KMS-11 (cell line): ENCODE measurements at regions not wholly inside any gene's neighbourhood (a gene's known extent, or its start where the extent isn't known, plus 50 kb on each side); places are given as distances from the start of the nearest gene placed in this dataset.

ENCODE experiments used
- H2AFZ ChIP-seq: fragments of 200-600 bp; sonication (generic); 2 replicates; pipeline ENCODE4 v1.6.1; 2016; ENCODE audit warnings: antibody characterized with exemption, mixed run types, low read depth
- H3K27ac ChIP-seq: fragments of 200-600 bp; sonication (generic); 2 replicates; pipeline ENCODE4 v1.6.1; 2016; ENCODE audit warnings: mild to moderate bottlenecking, mixed run types
- H3K27me3 ChIP-seq: fragments of 200-600 bp; sonication (generic); 2 replicates; pipeline ENCODE4 v1.6.1; 2017; ENCODE audit warnings: mild to moderate bottlenecking, low read depth, mixed run types, moderate library complexity; ENCODE audit not compliant: insufficient read depth
- H3K36me3 ChIP-seq: fragments of 200-600 bp; sonication (generic); 2 replicates; pipeline ENCODE4 v1.6.1; 2017; ENCODE audit warnings: mild to moderate bottlenecking, mixed run types; ENCODE audit not compliant: insufficient read depth
- H3K4me1 ChIP-seq: fragments of 200-600 bp; sonication (generic); 2 replicates; pipeline ENCODE4 v1.6.1; 2016; ENCODE audit warnings: mild to moderate bottlenecking, low read depth, mixed run types; ENCODE audit not compliant: poor library complexity, severe bottlenecking
- H3K4me2 ChIP-seq: fragments of 200-600 bp; sonication (generic); 2 replicates; pipeline ENCODE4 v1.7.0; 2016; ENCODE audit warnings: mild to moderate bottlenecking, mixed run types
- H3K4me3 ChIP-seq: fragments of 200-600 bp; sonication (generic); IDR thresholded peaks from 2 replicates; pipeline ENCODE4 v1.6.1; 2017; ENCODE audit warnings: low read depth, low read length, mixed read lengths; ENCODE audit not compliant: insufficient read depth
- H3K79me2 ChIP-seq: fragments of 200-600 bp; sonication (generic); 2 replicates; pipeline ENCODE4 v1.6.1; 2016; ENCODE audit warnings: low read depth, mixed run types; ENCODE audit not compliant: insufficient read depth
- H3K9ac ChIP-seq: fragments of 200-600 bp; sonication (generic); 2 replicates; pipeline ENCODE4 v1.6.1; 2016; ENCODE audit warnings: mild to moderate bottlenecking, mixed run types
- H4K20me1 ChIP-seq: fragments of 200-600 bp; sonication (generic); 2 replicates; pipeline ENCODE4 v1.6.1; 2016; ENCODE audit warnings: mild to moderate bottlenecking, mixed run types; ENCODE audit not compliant: insufficient read depth
- TF ChIP-seq, protein P1 (sequence below): fragments of 200-600 bp; sonication (generic); conservative IDR thresholded peaks from 2 replicates; pipeline ENCODE4 v1.6.1; 2017; ENCODE audit warnings: low read depth, mild to moderate bottlenecking, antibody characterized with exemption, low read length, moderate library complexity, mixed read lengths

DNA sequence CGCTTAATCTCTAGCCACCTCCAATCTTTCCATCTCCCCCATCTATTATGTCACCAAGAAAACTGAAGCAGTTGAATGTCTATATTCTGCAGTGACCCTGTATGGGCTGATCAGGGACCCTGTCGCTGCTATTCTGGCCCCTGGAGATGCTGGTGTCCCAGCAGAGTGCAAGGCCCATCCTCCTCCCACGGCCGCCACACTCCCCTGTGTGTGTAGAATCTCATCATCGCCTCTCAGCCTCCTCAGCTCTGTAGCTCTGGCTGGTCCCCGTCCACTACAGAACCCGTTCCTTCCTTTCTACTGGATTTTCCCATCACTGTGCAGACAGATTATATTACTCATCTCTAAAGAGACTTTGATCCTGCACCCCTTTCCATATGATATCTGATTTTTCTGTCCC is 235.8 kb upstream of the PFKP start:
- Histone ChIP-seq H3K9ac (no peak overlapping the region), H3K27ac (no peak overlapping the region), H4K20me1 (no peaks in the 10 kb centered on the region), H3K4me1 (peaks cover 5% of the 10 kb centered on the region), H2AFZ (no peak overlapping the region), H3K4me2 (no peak overlapping the region), H3K36me3 (no peaks in the 10 kb centered on the region), H3K4me3 (no peak overlapping the region), H3K27me3 (no peaks in the 10 kb centered on the region), H3K79me2 (no peaks in the 10 kb centered on the region)
- TF ChIP-seq, protein P1, sequence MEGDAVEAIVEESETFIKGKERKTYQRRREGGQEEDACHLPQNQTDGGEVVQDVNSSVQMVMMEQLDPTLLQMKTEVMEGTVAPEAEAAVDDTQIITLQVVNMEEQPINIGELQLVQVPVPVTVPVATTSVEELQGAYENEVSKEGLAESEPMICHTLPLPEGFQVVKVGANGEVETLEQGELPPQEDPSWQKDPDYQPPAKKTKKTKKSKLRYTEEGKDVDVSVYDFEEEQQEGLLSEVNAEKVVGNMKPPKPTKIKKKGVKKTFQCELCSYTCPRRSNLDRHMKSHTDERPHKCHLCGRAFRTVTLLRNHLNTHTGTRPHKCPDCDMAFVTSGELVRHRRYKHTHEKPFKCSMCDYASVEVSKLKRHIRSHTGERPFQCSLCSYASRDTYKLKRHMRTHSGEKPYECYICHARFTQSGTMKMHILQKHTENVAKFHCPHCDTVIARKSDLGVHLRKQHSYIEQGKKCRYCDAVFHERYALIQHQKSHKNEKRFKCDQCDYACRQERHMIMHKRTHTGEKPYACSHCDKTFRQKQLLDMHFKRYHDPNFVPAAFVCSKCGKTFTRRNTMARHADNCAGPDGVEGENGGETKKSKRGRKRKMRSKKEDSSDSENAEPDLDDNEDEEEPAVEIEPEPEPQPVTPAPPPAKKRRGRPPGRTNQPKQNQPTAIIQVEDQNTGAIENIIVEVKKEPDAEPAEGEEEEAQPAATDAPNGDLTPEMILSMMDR, result no peak

DNA sequence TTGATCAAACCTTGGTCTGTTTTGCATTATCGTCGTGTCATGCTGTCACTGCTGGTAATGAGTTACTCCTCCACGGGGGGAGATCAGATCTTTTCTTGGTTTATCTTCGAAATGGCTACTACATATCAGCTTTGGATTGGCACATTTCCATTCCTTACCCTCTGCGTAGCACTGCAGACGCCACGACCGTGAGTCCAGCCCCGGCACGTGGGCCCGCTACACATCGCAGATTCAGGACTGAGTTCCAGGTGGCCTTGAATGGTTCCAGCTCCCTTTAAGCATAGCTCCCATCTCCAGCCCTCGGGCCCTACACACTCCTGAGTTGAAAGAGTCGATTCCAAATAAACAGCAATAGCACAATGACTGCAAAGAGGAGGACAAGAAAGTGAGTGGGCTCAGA is 238.6 kb upstream of the PFKP start:
- no peaks in the 10 kb centered on the region for H3K79me2 ChIP-seq
- H3K27me3 ChIP-seq, result no peaks in the 10 kb centered on the region
- H3K36me3 ChIP-seq, result no peaks in the 10 kb centered on the region
- H2AFZ ChIP-seq, result no peak overlapping the region
- H3K9ac ChIP-seq, result no peak overlapping the region
- no peak overlapping the region for H3K4me3 ChIP-seq
- H3K4me2 ChIP-seq, result no peak overlapping the region
- no peak overlapping the region for H3K27ac ChIP-seq
- H4K20me1 ChIP-seq, result no peaks in the 10 kb centered on the region
- TF ChIP-seq, protein P1, result no peak
- H3K4me1 ChIP-seq, result peaks cover 7% of the 10 kb centered on the region

DNA sequence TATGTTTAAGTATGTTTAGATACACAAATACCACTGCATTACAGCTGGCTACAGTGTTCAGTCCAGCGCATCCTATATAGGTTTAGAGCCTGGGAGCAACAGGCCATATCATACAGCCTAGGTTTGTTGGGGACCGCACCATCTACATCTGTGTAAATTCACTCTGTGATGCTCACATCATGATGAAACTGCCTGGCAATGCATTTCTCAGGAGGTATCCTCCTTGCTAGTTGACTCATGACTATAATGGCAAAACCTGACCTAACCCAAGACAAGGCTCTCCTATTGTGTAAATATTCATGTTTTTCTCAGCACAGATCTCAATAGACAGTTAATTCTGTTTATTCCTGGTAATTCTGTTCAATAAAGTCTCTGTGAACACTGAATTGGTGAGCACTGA is 240.7 kb upstream of the PFKP start:
- Histone ChIP-seq H3K27ac (no peak overlapping the region), H3K36me3 (no peaks in the 10 kb centered on the region), H2AFZ (no peak overlapping the region), H3K27me3 (no peaks in the 10 kb centered on the region), H3K9ac (no peak overlapping the region), H4K20me1 (no peaks in the 10 kb centered on the region), H3K4me2 (no peak overlapping the region), H3K4me3 (no peak overlapping the region), H3K4me1 (peaks cover 7% of the 10 kb centered on the region), H3K79me2 (no peaks in the 10 kb centered on the region)
- TF ChIP-seq, protein P1, result no peak

DNA sequence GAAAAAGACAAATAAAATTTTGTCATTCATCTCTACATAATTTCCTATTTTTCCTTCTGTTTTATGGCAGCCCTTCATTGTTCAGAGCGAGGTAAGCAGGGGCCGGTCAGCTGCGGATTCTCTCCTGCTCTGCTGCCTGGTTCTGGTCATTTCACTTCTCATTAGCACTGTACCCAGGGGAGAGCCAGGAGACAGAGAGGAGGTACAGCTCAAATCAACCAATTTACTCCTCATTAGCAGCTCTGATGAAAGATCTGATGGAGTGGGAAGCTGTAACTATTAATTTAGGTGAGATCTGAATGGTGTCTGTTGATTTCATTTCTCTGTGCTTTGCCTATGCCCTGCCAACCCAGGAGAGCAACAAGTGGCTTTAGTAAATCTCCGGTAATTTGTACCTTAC is 241.5 kb upstream of the PFKP start:
- TF ChIP-seq, protein P1, result no peak
- Histone ChIP-seq H3K27me3 (no peaks in the 10 kb centered on the region), H3K4me3 (no peak overlapping the region), H3K4me2 (no peak overlapping the region), H3K79me2 (no peaks in the 10 kb centered on the region), H3K27ac (no peak overlapping the region), H3K36me3 (no peaks in the 10 kb centered on the region), H2AFZ (no peak overlapping the region), H3K4me1 (peaks cover 7% of the 10 kb centered on the region), H4K20me1 (no peaks in the 10 kb centered on the region), H3K9ac (no peak overlapping the region)
